ENCODE measurements at regions not wholly inside any gene's neighbourhood (a gene's known extent, or its start where the extent isn't known, plus 50 kb on each side); places are given as distances from the start of the nearest gene placed in this dataset.

DNA sequence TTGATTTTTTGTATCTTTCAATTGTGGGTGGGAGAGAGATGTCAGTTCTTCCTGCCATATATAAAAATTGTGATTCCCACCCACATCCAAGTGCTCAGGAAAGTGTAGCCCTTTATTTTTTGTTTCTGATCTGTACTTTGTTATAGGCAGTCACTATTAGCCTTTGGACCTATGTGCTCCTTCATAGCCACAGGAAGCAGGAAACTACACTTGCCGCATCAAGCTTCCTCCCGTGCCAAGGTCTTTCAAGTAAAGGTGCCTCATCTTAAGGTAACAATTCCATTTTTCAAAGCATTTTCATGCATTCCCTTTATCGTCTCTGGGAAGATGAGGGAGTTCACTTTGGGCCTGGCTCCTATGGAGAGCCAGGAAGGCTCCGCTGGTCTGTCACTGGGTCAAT is 339.0 kb downstream of the DIRAS2 start:
- Mint-ChIP-seq H3K4me1 (ENCODE audit: low read depth) (no peaks in the 10 kb centered on the region), H3K36me3 (ENCODE audit: low read depth) (no peaks in the 10 kb centered on the region), H3K9me3 (no peaks in the 10 kb centered on the region), H3K4me3 (no peak overlapping the region), H3K27ac (no peak overlapping the region), H3K27me3 (peaks cover 43% of the 10 kb centered on the region)
- intact Hi-C loops (cut with DNase I, micrococcal nuclease), result no loop called here
- ATAC-seq (ENCODE audit: poor library complexity) (no peak), DNase-seq (no peak)
- Histone ChIP-seq H3K4me1 (ENCODE audit: insufficient read depth, low read length) (no peaks in the 10 kb centered on the region), H3K4me3 (ENCODE audit: low read length) (no peak overlapping the region), H3K27me3 (ENCODE audit: control insufficient read depth in 1 of 2, insufficient read depth in 2 of 2, low read length in 2 of 2) (peaks cover 0 to 12% of the 10 kb centered on the region in 2 experiments), H3K36me3 (ENCODE audit: insufficient read depth, low read length) (no peaks in the 10 kb centered on the region), H3K27ac (ENCODE audit: low read depth in 1 of 2, low read length in 2 of 2) (no peak overlapping the region), H3K9me3 (ENCODE audit: control insufficient read depth in 1 of 2, insufficient read depth in 1 of 2, low read length in 2 of 2) (no peaks in the 10 kb centered on the region)
- no peak for TF ChIP-seq CTCF (IDR thresholded peaks at IDR 0.05)
- CTCF ChIA-PET, result no interaction called here
- POLR2A ChIA-PET, result no interaction called here

GRCh38 chr9:90306158-90306557 is 336.5 kb downstream of the DIRAS2 start:
- CTCF ChIA-PET, result interaction anchor here (0.7 kb wide), 1 partner anchor 28 kb away, joined by 3 read pairs; no protein-coding TSS in a partner anchor
- no peak for ATAC-seq (ENCODE audit: poor library complexity)
- no peak overlapping the region for H3K4me3 Mint-ChIP-seq

GRCh38 chr9:90307167-90307833 is 335.3 kb downstream of the DIRAS2 start:
- ATAC-seq (ENCODE audit: poor library complexity) (no peak), DNase-seq (no peak)
- Histone ChIP-seq H3K27ac (ENCODE audit: low read depth in 1 of 2, low read length in 2 of 2) (no peak overlapping the region), H3K9me3 (ENCODE audit: control insufficient read depth in 1 of 2, insufficient read depth in 1 of 2, low read length in 2 of 2) (no peaks in the 10 kb centered on the region), H3K36me3 (ENCODE audit: insufficient read depth, low read length) (no peaks in the 10 kb centered on the region), H3K27me3 (ENCODE audit: control insufficient read depth in 1 of 2, insufficient read depth in 2 of 2, low read length in 2 of 2) (peaks cover 0 to 10% of the 10 kb centered on the region in 2 experiments), H3K4me1 (ENCODE audit: insufficient read depth, low read length) (no peaks in the 10 kb centered on the region), H3K4me3 (ENCODE audit: low read length) (no peak overlapping the region)
- intact Hi-C loops (cut with DNase I, micrococcal nuclease), result no loop called here
- no peak overlapping the region for H3K4me3 Mint-ChIP-seq
- no peaks in the 10 kb centered on the region for H3K36me3 Mint-ChIP-seq (ENCODE audit: low read depth)
- H3K27me3 Mint-ChIP-seq, result peaks cover 43% of the 10 kb centered on the region
- TF ChIP-seq CTCF (IDR thresholded peaks at IDR 0.05), result no peak
- ChIA-PET POLR2A (no interaction called here), CTCF (no interaction called here)
- H3K4me1 Mint-ChIP-seq (ENCODE audit: low read depth), result no peaks in the 10 kb centered on the region
- no peak overlapping the region for H3K27ac Mint-ChIP-seq
- no peaks in the 10 kb centered on the region for H3K9me3 Mint-ChIP-seq

More at GRCh38 chr9:90306158-90306557, 336.5 kb downstream of the DIRAS2 start:
- Histone ChIP-seq H3K4me1 (ENCODE audit: insufficient read depth, low read length) (no peaks in the 10 kb centered on the region), H3K36me3 (ENCODE audit: insufficient read depth, low read length) (no peaks in the 10 kb centered on the region), H3K4me3 (ENCODE audit: low read length) (no peak overlapping the region), H3K27me3 (ENCODE audit: control insufficient read depth in 1 of 2, insufficient read depth in 2 of 2, low read length in 2 of 2) (peaks cover 0 to 10% of the 10 kb centered on the region in 2 experiments), H3K27ac (ENCODE audit: low read depth in 1 of 2, low read length in 2 of 2) (no peak overlapping the region), H3K9me3 (ENCODE audit: control insufficient read depth in 1 of 2, insufficient read depth in 1 of 2, low read length in 2 of 2) (no peaks in the 10 kb centered on the region)
- Mint-ChIP-seq H3K27ac (no peak overlapping the region), H3K36me3 (ENCODE audit: low read depth) (no peaks in the 10 kb centered on the region), H3K9me3 (no peaks in the 10 kb centered on the region), H3K4me1 (ENCODE audit: low read depth) (no peaks in the 10 kb centered on the region), H3K27me3 (peaks cover 43% of the 10 kb centered on the region)
- intact Hi-C loops (cut with DNase I, micrococcal nuclease), result no loop called here
- POLR2A ChIA-PET, result no interaction called here
- TF ChIP-seq CTCF (IDR thresholded peaks at IDR 0.05), result no peak
- DNase-seq, result no peak

Measured in CD4-positive, alpha-beta T cell (primary cell).